Peyer's patch (tissue), 4 donors: ENCODE measurements at regions not wholly inside any gene's neighbourhood (a gene's known extent, or its start where the extent isn't known, plus 50 kb on each side); places are given as distances from the start of the nearest gene placed in this dataset.

Experiments
- POLR2A ChIP-seq, 2 donors: fragments of 450-650 bp; IDR thresholded peaks; one replicate each; pipeline ENCODE4 v1.5.1; 2017; ENCODE audit warnings: antibody characterized with exemption in 2 of 2, mild to moderate bottlenecking in 2 of 2, moderate library complexity in 2 of 2
- TF ChIP-seq, protein P1 (sequence below), 6 experiments: fragments of 450-650 bp in 4 of 6; fragments of 200-600 bp in 2 of 6; sonication (generic) in 1 of 6; IDR thresholded peaks; one replicate each; pipeline ENCODE4 v1.5.1; 2017 to 2019; ENCODE audit warnings: antibody characterized with exemption in 6 of 6, mild to moderate bottlenecking in 3 of 6, moderate library complexity in 1 of 6

- TF ChIP-seq, protein P1, sequence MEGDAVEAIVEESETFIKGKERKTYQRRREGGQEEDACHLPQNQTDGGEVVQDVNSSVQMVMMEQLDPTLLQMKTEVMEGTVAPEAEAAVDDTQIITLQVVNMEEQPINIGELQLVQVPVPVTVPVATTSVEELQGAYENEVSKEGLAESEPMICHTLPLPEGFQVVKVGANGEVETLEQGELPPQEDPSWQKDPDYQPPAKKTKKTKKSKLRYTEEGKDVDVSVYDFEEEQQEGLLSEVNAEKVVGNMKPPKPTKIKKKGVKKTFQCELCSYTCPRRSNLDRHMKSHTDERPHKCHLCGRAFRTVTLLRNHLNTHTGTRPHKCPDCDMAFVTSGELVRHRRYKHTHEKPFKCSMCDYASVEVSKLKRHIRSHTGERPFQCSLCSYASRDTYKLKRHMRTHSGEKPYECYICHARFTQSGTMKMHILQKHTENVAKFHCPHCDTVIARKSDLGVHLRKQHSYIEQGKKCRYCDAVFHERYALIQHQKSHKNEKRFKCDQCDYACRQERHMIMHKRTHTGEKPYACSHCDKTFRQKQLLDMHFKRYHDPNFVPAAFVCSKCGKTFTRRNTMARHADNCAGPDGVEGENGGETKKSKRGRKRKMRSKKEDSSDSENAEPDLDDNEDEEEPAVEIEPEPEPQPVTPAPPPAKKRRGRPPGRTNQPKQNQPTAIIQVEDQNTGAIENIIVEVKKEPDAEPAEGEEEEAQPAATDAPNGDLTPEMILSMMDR (IDR thresholded peaks at IDR 0.05): no peak
- TF ChIP-seq POLR2A (IDR thresholded peaks at IDR 0.05): no peak
These were observed 534.2 kb upstream of the MIS18BP1 start for GRCh38 chr14:45787167-45787566.
